ENCODE measurements at regions not wholly inside any gene's neighbourhood (a gene's known extent, or its start where the extent isn't known, plus 50 kb on each side); places are given as distances from the start of the nearest gene placed in this dataset.

- no peak overlapping the region for H3K4me2 ChIP-seq (ENCODE audit: unreplicated experiment)
- H3K9me3 ChIP-seq (ENCODE audit: low read depth), result no peaks in the 10 kb centered on the region
- WGBS, 2 experiments (ENCODE audit: low coverage in 1 of 2, low lambda C conversion rate in 2 of 2, missing lambda C conversion rate in 2 of 2), result 25 to 38% methylated on average over 3 of the region's 3 CpGs
- H3K9ac ChIP-seq, result no peak overlapping the region
- H3F3A ChIP-seq (ENCODE audit: insufficient read depth), result no peaks in the 10 kb centered on the region
- H3K36me3 ChIP-seq (ENCODE audit: low read depth), result no peaks in the 10 kb centered on the region
- no peak overlapping the region for H2AFZ ChIP-seq
- H3K4me3 ChIP-seq, result no peak overlapping the region
- DNase-seq, result no peak
- in situ Hi-C loops (cut with MboI), result no loop called here
- TF ChIP-seq EZH2 (IDR thresholded peaks at IDR 0.05; ENCODE audit: insufficient read depth, poor library complexity, severe bottlenecking) (no peak), EZH2phosphoT487 (IDR thresholded peaks at IDR 0.05; ENCODE audit: insufficient read depth, low read depth) (no peak)
- no peaks in the 10 kb centered on the region for H3K79me2 ChIP-seq (ENCODE audit: insufficient read depth)
- no peak overlapping the region for H3K27ac ChIP-seq
- no peaks in the 10 kb centered on the region for H3K4me1 ChIP-seq (ENCODE audit: insufficient read depth)
- H4K20me1 ChIP-seq (ENCODE audit: insufficient read depth), result no peaks in the 10 kb centered on the region
- H3K9me2 ChIP-seq (ENCODE audit: insufficient read depth), result no peaks in the 10 kb centered on the region
- H3K27me3 ChIP-seq (replicated peaks; ENCODE audit: insufficient read depth), result no peaks in the 10 kb centered on the region; the same call in 1 of the 2 replicates
Measured at GRCh38 chr1:157418659-157419058, 133.7 kb downstream of the FCRL5 start.

- Histone ChIP-seq H3K4me3 (no peak overlapping the region), H2AFZ (no peak overlapping the region), H3K79me2 (ENCODE audit: insufficient read depth) (no peaks in the 10 kb centered on the region), H3K9me2 (ENCODE audit: insufficient read depth) (no peaks in the 10 kb centered on the region), H3F3A (ENCODE audit: insufficient read depth) (no peaks in the 10 kb centered on the region), H3K36me3 (ENCODE audit: low read depth) (no peaks in the 10 kb centered on the region), H3K4me2 (ENCODE audit: unreplicated experiment) (no peak overlapping the region), H3K9me3 (ENCODE audit: low read depth) (no peaks in the 10 kb centered on the region), H4K20me1 (ENCODE audit: insufficient read depth) (no peaks in the 10 kb centered on the region), H3K27ac (no peak overlapping the region), H3K4me1 (ENCODE audit: insufficient read depth) (no peaks in the 10 kb centered on the region), H3K9ac (no peak overlapping the region), H3K27me3 (replicated peaks; ENCODE audit: insufficient read depth) (no peaks in the 10 kb centered on the region; the same call in 1 of the 2 replicates)
- in situ Hi-C loops (cut with MboI), result no loop called here
- 81 to 82% methylated on average over 1 of the region's 1 CpG for WGBS, 2 experiments (ENCODE audit: low coverage in 1 of 2, low lambda C conversion rate in 2 of 2, missing lambda C conversion rate in 2 of 2)
- no peak for TF ChIP-seq EZH2 (IDR thresholded peaks at IDR 0.05; ENCODE audit: insufficient read depth, poor library complexity, severe bottlenecking)
- DNase-seq, result no peak
Measured at GRCh38 chr1:157418231-157418630, 134.1 kb downstream of the FCRL5 start.

GRCh38 chr1:157415661-157416060, 136.7 kb downstream of the FCRL5 start:
- no peak for DNase-seq
- Histone ChIP-seq H2AFZ (no peak overlapping the region), H3K4me1 (ENCODE audit: insufficient read depth) (no peaks in the 10 kb centered on the region), H3K27me3 (replicated peaks; ENCODE audit: insufficient read depth) (no peaks in the 10 kb centered on the region; the same call in 1 of the 2 replicates), H3K27ac (no peak overlapping the region), H3K4me3 (no peak overlapping the region), H3K36me3 (ENCODE audit: low read depth) (no peaks in the 10 kb centered on the region), H3K9me2 (ENCODE audit: insufficient read depth) (no peaks in the 10 kb centered on the region), H3K79me2 (ENCODE audit: insufficient read depth) (no peaks in the 10 kb centered on the region), H3K9me3 (ENCODE audit: low read depth) (no peaks in the 10 kb centered on the region), H3F3A (ENCODE audit: insufficient read depth) (no peaks in the 10 kb centered on the region), H3K9ac (no peak overlapping the region), H3K4me2 (ENCODE audit: unreplicated experiment) (no peak overlapping the region), H4K20me1 (ENCODE audit: insufficient read depth) (no peaks in the 10 kb centered on the region)
- WGBS, 2 experiments (ENCODE audit: low coverage in 1 of 2, low lambda C conversion rate in 2 of 2, missing lambda C conversion rate in 2 of 2), result 28 to 32% methylated on average over 4 to 5 of the region's 5 CpGs
- no peak for TF ChIP-seq EZH2 (IDR thresholded peaks at IDR 0.05; ENCODE audit: insufficient read depth, poor library complexity, severe bottlenecking)
- TF ChIP-seq EZH2phosphoT487 (IDR thresholded peaks at IDR 0.05; ENCODE audit: insufficient read depth, low read depth), result no peak
- in situ Hi-C loops (cut with MboI), result no loop called here

GRCh38 chr1:157412308-157412707, 140.0 kb downstream of the FCRL5 start:
- H3K4me2 ChIP-seq (ENCODE audit: unreplicated experiment), result no peak overlapping the region
- H3K4me3 ChIP-seq, result no peak overlapping the region
- H3K9me2 ChIP-seq (ENCODE audit: insufficient read depth), result no peaks in the 10 kb centered on the region
- H3K79me2 ChIP-seq (ENCODE audit: insufficient read depth), result no peaks in the 10 kb centered on the region
- no peaks in the 10 kb centered on the region for H3K4me1 ChIP-seq (ENCODE audit: insufficient read depth)
- no peaks in the 10 kb centered on the region for H3K9me3 ChIP-seq (ENCODE audit: low read depth)
- no peaks in the 10 kb centered on the region for H3F3A ChIP-seq (ENCODE audit: insufficient read depth)
- no peak overlapping the region for H2AFZ ChIP-seq
- in situ Hi-C loops (cut with MboI), result no loop called here
- WGBS, 2 experiments (ENCODE audit: low coverage in 1 of 2, low lambda C conversion rate in 2 of 2, missing lambda C conversion rate in 2 of 2), result 7 to 9% methylated on average over 2 of the region's 2 CpGs
- H3K27ac ChIP-seq, result no peak overlapping the region
- no peak overlapping the region for H3K9ac ChIP-seq
- no peak for TF ChIP-seq EZH2phosphoT487 (IDR thresholded peaks at IDR 0.05; ENCODE audit: insufficient read depth, low read depth)
- TF ChIP-seq EZH2 (IDR thresholded peaks at IDR 0.05; ENCODE audit: insufficient read depth, poor library complexity, severe bottlenecking), result no peak
- H3K27me3 ChIP-seq (replicated peaks; ENCODE audit: insufficient read depth), result no peaks in the 10 kb centered on the region
- H3K36me3 ChIP-seq (ENCODE audit: low read depth), result no peaks in the 10 kb centered on the region
- H4K20me1 ChIP-seq (ENCODE audit: insufficient read depth), result no peaks in the 10 kb centered on the region
- DNase-seq, result no peak

GRCh38 chr1:157411769-157412168, 140.5 kb downstream of the FCRL5 start:
- no peak overlapping the region for H3K4me2 ChIP-seq (ENCODE audit: unreplicated experiment)
- no peaks in the 10 kb centered on the region for H3K79me2 ChIP-seq (ENCODE audit: insufficient read depth)
- DNase-seq, result no peak
- H3K4me1 ChIP-seq (ENCODE audit: insufficient read depth), result no peaks in the 10 kb centered on the region
- TF ChIP-seq EZH2phosphoT487 (IDR thresholded peaks at IDR 0.05; ENCODE audit: insufficient read depth, low read depth), result no peak
- TF ChIP-seq EZH2 (IDR thresholded peaks at IDR 0.05; ENCODE audit: insufficient read depth, poor library complexity, severe bottlenecking), result no peak
- in situ Hi-C loops (cut with MboI), result no loop called here
- H3K9me2 ChIP-seq (ENCODE audit: insufficient read depth), result no peaks in the 10 kb centered on the region
- H3K9me3 ChIP-seq (ENCODE audit: low read depth), result no peaks in the 10 kb centered on the region
- no peaks in the 10 kb centered on the region for H3F3A ChIP-seq (ENCODE audit: insufficient read depth)
- H3K27ac ChIP-seq, result no peak overlapping the region
- no peak overlapping the region for H2AFZ ChIP-seq
- no peak overlapping the region for H3K9ac ChIP-seq
- 37 to 45% methylated on average over 4 of the region's 4 CpGs for WGBS, 2 experiments (ENCODE audit: low coverage in 1 of 2, low lambda C conversion rate in 2 of 2, missing lambda C conversion rate in 2 of 2)
- H3K36me3 ChIP-seq (ENCODE audit: low read depth), result no peaks in the 10 kb centered on the region
- H4K20me1 ChIP-seq (ENCODE audit: insufficient read depth), result no peaks in the 10 kb centered on the region
- no peaks in the 10 kb centered on the region for H3K27me3 ChIP-seq (replicated peaks; ENCODE audit: insufficient read depth)
- H3K4me3 ChIP-seq, result no peak overlapping the region
